ENCODE measurements at regions not wholly inside any gene's neighbourhood (a gene's known extent, or its start where the extent isn't known, plus 50 kb on each side); places are given as distances from the start of the nearest gene placed in this dataset.

DNA sequence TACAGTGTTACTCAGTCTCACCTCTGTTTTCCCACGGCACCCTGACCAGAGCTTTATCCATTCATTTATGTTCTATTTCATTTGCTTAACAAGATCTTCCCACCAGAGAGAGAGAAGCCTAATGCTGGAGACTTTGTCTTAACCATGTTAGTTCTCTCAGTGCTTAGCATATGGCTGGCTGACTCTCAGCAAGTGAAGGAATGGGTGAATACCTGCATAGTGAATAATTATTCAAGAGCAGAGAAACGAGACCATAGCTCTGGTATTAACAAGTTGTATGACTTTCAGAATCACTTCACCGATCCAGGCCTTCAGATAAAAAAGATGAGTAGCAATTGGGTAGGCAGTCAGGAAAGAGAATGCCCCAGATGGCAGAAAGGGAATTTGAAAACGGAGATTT lies 686.3 kb downstream of the LIG4 start:
- H3K27me3 ChIP-seq (ENCODE audit: control insufficient read depth in 2 of 2, insufficient read depth in 2 of 2, low read length in 2 of 2): no peaks in the 10 kb centered on the region
- H3K4me2 ChIP-seq (ENCODE audit: insufficient read depth, low read length): no peak overlapping the region
- H3K4me3 ChIP-seq (replicated peaks in 1 of 3; ENCODE audit: insufficient read depth in 1 of 3, low read depth in 1 of 3, low read length in 3 of 3): no peak overlapping the region
- H3K9me1 ChIP-seq (replicated peaks; ENCODE audit: control insufficient read depth, extremely low read depth, insufficient read depth, low read length): peaks cover 2% of the 10 kb centered on the region
- intact Hi-C loops (cut with micrococcal nuclease): no loop called here
- dilution Hi-C loops (cut with MboI; ENCODE audit: extremely low pct_ligation_motif_present, low sequenced_read_pairs): no loop called here
- H3K79me2 ChIP-seq (ENCODE audit: control insufficient read depth, insufficient read depth, low read length): no peaks in the 10 kb centered on the region
- no peak for DNase-seq (ENCODE audit: low read depth, low spot score)
- H2AFZ ChIP-seq (ENCODE audit: low read depth, low read length): no peak overlapping the region
- H4K20me1 ChIP-seq (replicated peaks; ENCODE audit: control insufficient read depth, extremely low read depth, insufficient read depth, low read length): no peaks in the 10 kb centered on the region
- H3K36me3 ChIP-seq (ENCODE audit: control insufficient read depth in 2 of 2, extremely low read depth in 1 of 2, insufficient read depth in 2 of 2, low read length in 2 of 2): no peaks in the 10 kb centered on the region
- ChIA-PET POLR2A (no interaction called here), CTCF (interaction anchor here (1.2 kb wide), 2 partner anchors 11 to 78 kb away, joined by 3 read pairs; no protein-coding TSS in a partner anchor)
- H3K9me3 ChIP-seq (replicated peaks; ENCODE audit: control insufficient read depth, insufficient read depth, low read length): no peaks in the 10 kb centered on the region
- FAIRE-seq: no peak
- H3K4me1 ChIP-seq (ENCODE audit: control insufficient read depth, extremely low read depth, insufficient read depth, low read length): no peaks in the 10 kb centered on the region
- BruUV-seq (replicated peaks): no TSS peak
- H3K27ac ChIP-seq (ENCODE audit: insufficient read depth, low read depth, low read length): no peak overlapping the region
- no peak for TF ChIP-seq GATA2 (IDR thresholded peaks at IDR 0.05; ENCODE audit: insufficient read depth, insufficient read length, low read depth, low read length)
- TF ChIP-seq JUN (IDR thresholded peaks at IDR 0.05; ENCODE audit: borderline replicate concordance, insufficient read depth, insufficient read length, low read depth): no peak
- no peak overlapping the region for H3K9ac ChIP-seq (replicated peaks; ENCODE audit: extremely low read depth, insufficient read depth, low read length)

DNA sequence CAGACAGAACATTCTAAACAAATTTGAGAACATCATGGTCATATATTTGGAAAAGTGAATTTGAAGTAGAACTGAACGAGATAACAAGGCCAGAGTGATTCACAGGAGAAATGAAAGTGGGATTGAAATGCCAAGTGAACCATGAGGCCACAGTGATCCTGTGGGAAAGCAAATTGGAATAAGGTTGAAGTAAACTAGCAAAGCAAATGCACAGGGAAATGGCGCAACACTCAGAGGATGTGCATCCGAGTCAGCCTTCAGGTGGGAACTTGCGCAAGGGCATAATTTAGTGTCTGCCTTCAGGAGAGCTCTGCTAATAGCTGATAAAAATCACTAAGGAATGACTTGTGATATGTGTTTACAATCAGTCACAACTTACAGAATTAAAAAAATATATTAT lies 696.6 kb downstream of the LIG4 start:
- Histone ChIP-seq H2AFZ (ENCODE audit: low read depth, low read length) (no peak overlapping the region), H3K4me1 (ENCODE audit: control insufficient read depth, extremely low read depth, insufficient read depth, low read length) (no peaks in the 10 kb centered on the region), H3K27ac (ENCODE audit: insufficient read depth, low read depth, low read length) (no peak overlapping the region), H3K9me3 (replicated peaks; ENCODE audit: control insufficient read depth, insufficient read depth, low read length) (no peaks in the 10 kb centered on the region), H4K20me1 (replicated peaks; ENCODE audit: control insufficient read depth, extremely low read depth, insufficient read depth, low read length) (no peaks in the 10 kb centered on the region), H3K4me2 (ENCODE audit: insufficient read depth, low read length) (no peak overlapping the region), H3K27me3 (ENCODE audit: control insufficient read depth in 2 of 2, insufficient read depth in 2 of 2, low read length in 2 of 2) (no peaks in the 10 kb centered on the region), H3K9ac (replicated peaks; ENCODE audit: extremely low read depth, insufficient read depth, low read length) (no peak overlapping the region), H3K4me3 (replicated peaks in 1 of 3; ENCODE audit: insufficient read depth in 1 of 3, low read depth in 1 of 3, low read length in 3 of 3) (no peak overlapping the region), H3K9me1 (replicated peaks; ENCODE audit: control insufficient read depth, extremely low read depth, insufficient read depth, low read length) (no peaks in the 10 kb centered on the region), H3K36me3 (ENCODE audit: control insufficient read depth in 2 of 2, extremely low read depth in 1 of 2, insufficient read depth in 2 of 2, low read length in 2 of 2) (no peaks in the 10 kb centered on the region), H3K79me2 (ENCODE audit: control insufficient read depth, insufficient read depth, low read length) (no peaks in the 10 kb centered on the region)
- ChIA-PET POLR2A (no interaction called here), CTCF (interaction anchor here (0.8 to 1.0 kb wide), 2 partner anchors 10 kb away, joined by 3 to 4 read pairs; no protein-coding TSS in a partner anchor)
- TF ChIP-seq POLR2A (IDR thresholded peaks at IDR 0.05; ENCODE audit: low read depth, low read length): no peak
- TF ChIP-seq, protein P1, sequence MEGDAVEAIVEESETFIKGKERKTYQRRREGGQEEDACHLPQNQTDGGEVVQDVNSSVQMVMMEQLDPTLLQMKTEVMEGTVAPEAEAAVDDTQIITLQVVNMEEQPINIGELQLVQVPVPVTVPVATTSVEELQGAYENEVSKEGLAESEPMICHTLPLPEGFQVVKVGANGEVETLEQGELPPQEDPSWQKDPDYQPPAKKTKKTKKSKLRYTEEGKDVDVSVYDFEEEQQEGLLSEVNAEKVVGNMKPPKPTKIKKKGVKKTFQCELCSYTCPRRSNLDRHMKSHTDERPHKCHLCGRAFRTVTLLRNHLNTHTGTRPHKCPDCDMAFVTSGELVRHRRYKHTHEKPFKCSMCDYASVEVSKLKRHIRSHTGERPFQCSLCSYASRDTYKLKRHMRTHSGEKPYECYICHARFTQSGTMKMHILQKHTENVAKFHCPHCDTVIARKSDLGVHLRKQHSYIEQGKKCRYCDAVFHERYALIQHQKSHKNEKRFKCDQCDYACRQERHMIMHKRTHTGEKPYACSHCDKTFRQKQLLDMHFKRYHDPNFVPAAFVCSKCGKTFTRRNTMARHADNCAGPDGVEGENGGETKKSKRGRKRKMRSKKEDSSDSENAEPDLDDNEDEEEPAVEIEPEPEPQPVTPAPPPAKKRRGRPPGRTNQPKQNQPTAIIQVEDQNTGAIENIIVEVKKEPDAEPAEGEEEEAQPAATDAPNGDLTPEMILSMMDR (IDR thresholded peaks at IDR 0.05; ENCODE audit: extremely low read depth in 1 of 2, insufficient read depth in 1 of 2, low read depth in 1 of 2, low read length in 2 of 2): no peak
- TF ChIP-seq JUN (IDR thresholded peaks at IDR 0.05; ENCODE audit: borderline replicate concordance, insufficient read depth, insufficient read length, low read depth): no peak
- TF ChIP-seq, protein P2, sequence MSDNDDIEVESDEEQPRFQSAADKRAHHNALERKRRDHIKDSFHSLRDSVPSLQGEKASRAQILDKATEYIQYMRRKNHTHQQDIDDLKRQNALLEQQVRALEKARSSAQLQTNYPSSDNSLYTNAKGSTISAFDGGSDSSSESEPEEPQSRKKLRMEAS (IDR thresholded peaks at IDR 0.05; ENCODE audit: insufficient read depth, insufficient read length): no peak
- no peak for TF ChIP-seq FOS (IDR thresholded peaks at IDR 0.05; ENCODE audit: borderline replicate concordance, insufficient read depth, low read length)
- intact Hi-C loops (cut with micrococcal nuclease): no loop called here
- BruUV-seq (replicated peaks): no TSS peak
- FAIRE-seq (no peak), DNase-seq (ENCODE audit: low read depth, low spot score) (no peak)
- dilution Hi-C loops (cut with MboI; ENCODE audit: extremely low pct_ligation_motif_present, low sequenced_read_pairs): no loop called here
